Nephron progenitor cell (in vitro differentiated cells): ENCODE measurements at regions not wholly inside any gene's neighbourhood (a gene's known extent, or its start where the extent isn't known, plus 50 kb on each side); places are given as distances from the start of the nearest gene placed in this dataset.
"Not testable (repeated sequence)": the region's sequence is repeated elsewhere in the genome, so short reads cannot be mapped to it uniquely, and the experiment has no call there.

Experiments
- DNase-seq: peaks from one replicate; pipeline ENCODE4 v3.0.0; 2021
- H3K27ac Mint-ChIP-seq: 2 replicates; pipeline ENCODE4 v1.8.0; 2021; ENCODE audit warnings: mild to moderate bottlenecking, moderate library complexity, mixed read lengths
- H3K27me3 Mint-ChIP-seq: 2 replicates; pipeline ENCODE4 v1.8.0; 2021; ENCODE audit warnings: mild to moderate bottlenecking, low read depth, mixed read lengths; ENCODE audit not compliant: poor library complexity
- H3K36me3 Mint-ChIP-seq: 2 replicates; pipeline ENCODE4 v1.8.0; 2021; ENCODE audit warnings: low read depth, mixed read lengths
- H3K4me1 Mint-ChIP-seq: 2 replicates; pipeline ENCODE4 v1.8.0; 2021; ENCODE audit warnings: mixed read lengths
- H3K4me3 Mint-ChIP-seq: 2 replicates; pipeline ENCODE4 v1.8.0; 2021; ENCODE audit warnings: mild to moderate bottlenecking, moderate library complexity, mixed read lengths
- H3K9me3 Mint-ChIP-seq: 2 replicates; pipeline ENCODE4 v1.8.0; 2021; ENCODE audit warnings: mild to moderate bottlenecking, moderate library complexity, mixed read lengths
- CTCF ChIP-seq: fragments of 200-600 bp; sonication (generic); IDR thresholded peaks from 2 replicates; pipeline ENCODE4 v1.5.0; 2021; ENCODE audit warnings: antibody characterized with exemption

GRCh38 chr2:129499747-129500146, 479.7 kb upstream of the RAB6C start:
- Mint-ChIP-seq H3K27me3 (peaks cover 11% of the 10 kb centered on the region), H3K36me3 (no peaks in the 10 kb centered on the region), H3K9me3 (no peaks in the 10 kb centered on the region), H3K4me3 (no peak overlapping the region), H3K4me1 (no peaks in the 10 kb centered on the region), H3K27ac (no peak overlapping the region)
- DNase-seq, result no peak
- no peak for TF ChIP-seq CTCF

- Mint-ChIP-seq H3K27me3 (peaks cover 10% of the 10 kb centered on the region), H3K9me3 (no peaks in the 10 kb centered on the region), H3K4me1 (no peaks in the 10 kb centered on the region), H3K36me3 (no peaks in the 10 kb centered on the region), H3K4me3 (no peak overlapping the region), H3K27ac (no peak overlapping the region)
- no peak for TF ChIP-seq CTCF
- no peak for DNase-seq
Measured at GRCh38 chr2:129502781-129503180, 476.7 kb upstream of the RAB6C start.

GRCh38 chr2:129504646-129505045, 474.8 kb upstream of the RAB6C start:
- H3K27me3 Mint-ChIP-seq, result peaks cover under 1% of the 10 kb centered on the region
- no peaks in the 10 kb centered on the region for H3K4me1 Mint-ChIP-seq
- H3K4me3 Mint-ChIP-seq, result no peak overlapping the region
- H3K36me3 Mint-ChIP-seq, result no peaks in the 10 kb centered on the region
- DNase-seq, result no peak
- no peaks in the 10 kb centered on the region for H3K9me3 Mint-ChIP-seq
- H3K27ac Mint-ChIP-seq, result no peak overlapping the region
- TF ChIP-seq CTCF, result no peak

GRCh38 chr2:129518937-129519336, 460.5 kb upstream of the RAB6C start:
- H3K4me1 Mint-ChIP-seq, result no peaks in the 10 kb centered on the region
- DNase-seq, result no peak
- no peak overlapping the region for H3K27ac Mint-ChIP-seq
- H3K36me3 Mint-ChIP-seq, result no peaks in the 10 kb centered on the region
- TF ChIP-seq CTCF, result no peak
- H3K27me3 Mint-ChIP-seq, result no peaks in the 10 kb centered on the region
- no peak overlapping the region for H3K4me3 Mint-ChIP-seq
- peaks cover 56% of the 10 kb centered on the region for H3K9me3 Mint-ChIP-seq

GRCh38 chr2:129532158-129532557, 447.3 kb upstream of the RAB6C start:
- DNase-seq, H3K27ac Mint-ChIP-seq, H3K27me3 Mint-ChIP-seq, H3K36me3 Mint-ChIP-seq, H3K4me3 Mint-ChIP-seq, H3K4me1 Mint-ChIP-seq: not testable (repeated sequence)
- H3K9me3 Mint-ChIP-seq, result peaks cover 38% of the 10 kb centered on the region

- no peak for DNase-seq
- H3K4me1 Mint-ChIP-seq, result peaks cover 5% of the 10 kb centered on the region
- H3K4me3 Mint-ChIP-seq, result no peak overlapping the region
- TF ChIP-seq CTCF, result no peak
- no peak overlapping the region for H3K27ac Mint-ChIP-seq
- H3K9me3 Mint-ChIP-seq, result peaks cover 12% of the 10 kb centered on the region
- H3K36me3 Mint-ChIP-seq, result no peaks in the 10 kb centered on the region
- H3K27me3 Mint-ChIP-seq, result peaks cover 3% of the 10 kb centered on the region
Measured at GRCh38 chr2:129548880-129549279, 430.6 kb upstream of the RAB6C start.
